GM18508 (cell line): ENCODE measurements at regions not wholly inside any gene's neighbourhood (a gene's known extent, or its start where the extent isn't known, plus 50 kb on each side); places are given as distances from the start of the nearest gene placed in this dataset.
"Not testable (repeated sequence)": the region's sequence is repeated elsewhere in the genome, so short reads cannot be mapped to it uniquely, and the experiment has no call there.

Experiments
- ATAC-seq: cut with Tn5 transposase; IDR thresholded peaks from one replicate; pipeline ENCODE4 v1.9.1; 2021; ENCODE audit warnings: moderate number of reproducible peaks; ENCODE audit not compliant: insufficient read depth, unreplicated experiment

GRCh38 chr1:60952612-60953111 lies 129.7 kb upstream of the NFIA start:
- ATAC-seq = no peak

GRCh38 chr1:60950224-60951063 lies 131.9 kb upstream of the NFIA start:
- ATAC-seq = no peak

GRCh38 chr1:60949826-60950197 lies 132.5 kb upstream of the NFIA start:
- ATAC-seq = no peak

- no peak for ATAC-seq
These were observed 133.1 kb upstream of the NFIA start for GRCh38 chr1:60949154-60949825.

- ATAC-seq = no peak
These were observed 133.9 kb upstream of the NFIA start for GRCh38 chr1:60948486-60948885.

- ATAC-seq = no peak
These were observed 135.0 kb upstream of the NFIA start for GRCh38 chr1:60947367-60947766.

- ATAC-seq = peak; percentile 92
These were observed 139.3 kb upstream of the NFIA start for GRCh38 chr1:60942896-60943638.

- ATAC-seq = no peak
These were observed 140.1 kb upstream of the NFIA start for GRCh38 chr1:60942291-60942690.

GRCh38 chr1:60940685-60941084 lies 141.7 kb upstream of the NFIA start:
- not testable (repeated sequence) for ATAC-seq

- ATAC-seq = no peak
These were observed 144.6 kb upstream of the NFIA start for GRCh38 chr1:60937720-60938119.

- no peak for ATAC-seq
These were observed 145.6 kb upstream of the NFIA start for GRCh38 chr1:60936591-60937342.

GRCh38 chr1:60936163-60936562 lies 146.2 kb upstream of the NFIA start:
- ATAC-seq = no peak

GRCh38 chr1:60935599-60936110 lies 146.7 kb upstream of the NFIA start:
- ATAC-seq = no peak

GRCh38 chr1:60930130-60930529 lies 152.2 kb upstream of the NFIA start:
- no peak for ATAC-seq

- no peak for ATAC-seq
These were observed 157.2 kb upstream of the NFIA start for GRCh38 chr1:60924964-60925798.

- ATAC-seq = no peak
These were observed 158.2 kb upstream of the NFIA start for GRCh38 chr1:60924165-60924564.

GRCh38 chr1:60923389-60924087 lies 158.8 kb upstream of the NFIA start:
- ATAC-seq = no peak

- no peak for ATAC-seq
These were observed 160.1 kb upstream of the NFIA start for GRCh38 chr1:60922304-60922703.

- ATAC-seq = no peak
These were observed 161.2 kb upstream of the NFIA start for GRCh38 chr1:60921175-60921574.
